ENCODE measurements at regions not wholly inside any gene's neighbourhood (a gene's known extent, or its start where the extent isn't known, plus 50 kb on each side); places are given as distances from the start of the nearest gene placed in this dataset.

- no peaks in the 10 kb centered on the region for H3K36me3 Mint-ChIP-seq (ENCODE audit: low read depth)
- CTCF ChIA-PET, result no interaction called here
- H3K27ac Mint-ChIP-seq, result no peak overlapping the region
- H3K27me3 Mint-ChIP-seq, result peaks cover 1% of the 10 kb centered on the region
- no peaks in the 10 kb centered on the region for H3K9me3 Mint-ChIP-seq
- intact Hi-C loops (cut with micrococcal nuclease), result no loop called here
- DNase-seq (no peak), ATAC-seq (no peak)
- no peaks in the 10 kb centered on the region for H3K4me1 Mint-ChIP-seq (ENCODE audit: low read depth)
- POLR2A ChIA-PET, result no interaction called here
- no peak for TF ChIP-seq CTCF (IDR thresholded peaks at IDR 0.05)
- H3K4me3 Mint-ChIP-seq, result no peak overlapping the region
Measured at GRCh38 chr10:131516285-131516684, 204.8 kb upstream of the TCERG1L start.

- H3K36me3 Mint-ChIP-seq (ENCODE audit: low read depth), result no peaks in the 10 kb centered on the region
- no peak for DNase-seq
- intact Hi-C loops (cut with micrococcal nuclease), result no loop called here
- ChIA-PET CTCF (no interaction called here), POLR2A (no interaction called here)
- no peaks in the 10 kb centered on the region for H3K9me3 Mint-ChIP-seq
- no peak for ATAC-seq
- TF ChIP-seq CTCF (IDR thresholded peaks at IDR 0.05), result no peak
- no peak overlapping the region for H3K4me3 Mint-ChIP-seq
- peaks cover 1% of the 10 kb centered on the region for H3K27me3 Mint-ChIP-seq
- H3K27ac Mint-ChIP-seq, result no peak overlapping the region
- no peaks in the 10 kb centered on the region for H3K4me1 Mint-ChIP-seq (ENCODE audit: low read depth)
Measured at GRCh38 chr10:131517781-131518180, 206.3 kb upstream of the TCERG1L start.

- no peak for ATAC-seq
- DNase-seq, result no peak
- intact Hi-C loops (cut with micrococcal nuclease), result no loop called here
- no peak for TF ChIP-seq CTCF (IDR thresholded peaks at IDR 0.05)
- ChIA-PET POLR2A (no interaction called here), CTCF (no interaction called here)
- peaks cover 1% of the 10 kb centered on the region for H3K27me3 Mint-ChIP-seq
- no peak overlapping the region for H3K4me3 Mint-ChIP-seq
- no peaks in the 10 kb centered on the region for H3K9me3 Mint-ChIP-seq
- no peaks in the 10 kb centered on the region for H3K4me1 Mint-ChIP-seq (ENCODE audit: low read depth)
- no peaks in the 10 kb centered on the region for H3K36me3 Mint-ChIP-seq (ENCODE audit: low read depth)
- no peak overlapping the region for H3K27ac Mint-ChIP-seq
Measured at GRCh38 chr10:131519723-131520605, 208.4 kb upstream of the TCERG1L start.

- POLR2A ChIA-PET, result no interaction called here
- H3K27me3 Mint-ChIP-seq, result no peaks in the 10 kb centered on the region
- CTCF ChIA-PET, result no interaction called here
- no peaks in the 10 kb centered on the region for H3K36me3 Mint-ChIP-seq (ENCODE audit: low read depth)
- ATAC-seq (no peak), DNase-seq (no peak)
- intact Hi-C loops (cut with micrococcal nuclease), result no loop called here
- H3K27ac Mint-ChIP-seq, result no peak overlapping the region
- no peaks in the 10 kb centered on the region for H3K9me3 Mint-ChIP-seq
- H3K4me3 Mint-ChIP-seq, result no peak overlapping the region
- H3K4me1 Mint-ChIP-seq (ENCODE audit: low read depth), result no peaks in the 10 kb centered on the region
- no peak for TF ChIP-seq CTCF (IDR thresholded peaks at IDR 0.05)
Measured at GRCh38 chr10:131531265-131532190, 220.0 kb upstream of the TCERG1L start.

GRCh38 chr10:131532291-131532690, 220.8 kb upstream of the TCERG1L start:
- DNase-seq, result no peak
- Mint-ChIP-seq H3K27ac (no peak overlapping the region), H3K9me3 (no peaks in the 10 kb centered on the region)

More at GRCh38 chr10:131532291-131532690, 220.8 kb upstream of the TCERG1L start:
- Mint-ChIP-seq H3K4me1 (ENCODE audit: low read depth) (no peaks in the 10 kb centered on the region), H3K27me3 (no peaks in the 10 kb centered on the region), H3K4me3 (no peak overlapping the region), H3K36me3 (ENCODE audit: low read depth) (no peaks in the 10 kb centered on the region)
- CTCF ChIA-PET, result no interaction called here
- no peak for ATAC-seq
- no peak for TF ChIP-seq CTCF (IDR thresholded peaks at IDR 0.05)
- intact Hi-C loops (cut with micrococcal nuclease), result no loop called here
- POLR2A ChIA-PET, result no interaction called here
